ENCODE measurements at regions not wholly inside any gene's neighbourhood (a gene's known extent, or its start where the extent isn't known, plus 50 kb on each side); places are given as distances from the start of the nearest gene placed in this dataset.

- no peak for TF ChIP-seq CTCF (conservative IDR thresholded peaks at IDR 0.05; ENCODE audit: low read depth, low read length)
- no peak for TF ChIP-seq EZH2 (IDR thresholded peaks at IDR 0.05; ENCODE audit: borderline replicate concordance, low read depth, low read length, poor library complexity, severe bottlenecking)
Measured at GRCh38 chr18:23333827-23334226, 119.3 kb upstream of the RIOK3 start.

Measured in A673 (cell line).